DND-41 (cell line): ENCODE measurements at regions not wholly inside any gene's neighbourhood (a gene's known extent, or its start where the extent isn't known, plus 50 kb on each side); places are given as distances from the start of the nearest gene placed in this dataset.

Experiments
- ATAC-seq: fragments of 200-7000 bp; cut with Tn5 transposase; 3 replicates; pipeline ENCODE4 v1.9.1; 2021; ENCODE audit warnings: low read depth; ENCODE audit not compliant: insufficient read depth
- DNase-seq: peaks from one replicate; pipeline ENCODE4 v3.0.0-alpha.2; 2020
- H2AFZ ChIP-seq: 2 replicates; pipeline ENCODE4 v1.6.0; 2012; ENCODE audit warnings: low read depth, low read length
- H3K27ac ChIP-seq: 2 replicates; pipeline ENCODE4 v1.5.1; 2012; ENCODE audit warnings: low read length, inconsistent platforms
- H3K27me3 ChIP-seq: fragments of 200-600 bp; sonication (generic); 2 replicates; pipeline ENCODE4 v1.6.0; 2012; ENCODE audit warnings: low read length, mild to moderate bottlenecking, inconsistent platforms; ENCODE audit not compliant: insufficient read depth, poor library complexity
- H3K36me3 ChIP-seq: 2 replicates; pipeline ENCODE4 v1.5.1; 2012; ENCODE audit warnings: low read length, inconsistent platforms; ENCODE audit not compliant: insufficient read depth
- H3K4me1 ChIP-seq: 2 replicates; pipeline ENCODE4 v1.5.1; 2012; ENCODE audit warnings: mild to moderate bottlenecking, low read length; ENCODE audit not compliant: insufficient read depth
- H3K4me2 ChIP-seq: 2 replicates; pipeline ENCODE4 v1.6.0; 2012; ENCODE audit warnings: mild to moderate bottlenecking, moderate library complexity, low read length, inconsistent platforms; ENCODE audit not compliant: insufficient read depth
- H3K4me3 ChIP-seq, 2 experiments: fragments of 200-600 bp in 1 of 2; shearing (Covaris generic) in 1 of 2; 2 replicates each; pipeline ENCODE4 v1.5.1; 2012 to 2016; ENCODE audit warnings: inconsistent platforms in 2 of 2, low read length in 2 of 2, mild to moderate bottlenecking in 2 of 2, low read depth in 1 of 2, moderate library complexity in 1 of 2
- H3K79me2 ChIP-seq: 2 replicates; pipeline ENCODE4 v1.6.0; 2012; ENCODE audit warnings: low read length, inconsistent platforms; ENCODE audit not compliant: insufficient read depth
- H3K9ac ChIP-seq: 2 replicates; pipeline ENCODE4 v1.6.0; 2012; ENCODE audit warnings: low read depth, mild to moderate bottlenecking, inconsistent platforms, low read length, moderate library complexity
- H3K9me3 ChIP-seq: 2 replicates; pipeline ENCODE4 v1.5.1; 2012; ENCODE audit warnings: low read length, moderate library complexity, mild to moderate bottlenecking, inconsistent platforms; ENCODE audit not compliant: insufficient read depth, severe bottlenecking
- H4K20me1 ChIP-seq: 2 replicates; pipeline ENCODE4 v1.6.0; 2012; ENCODE audit warnings: low read length; ENCODE audit not compliant: insufficient read depth
- EZH2 ChIP-seq: IDR thresholded peaks from 3 replicates; pipeline ENCODE4 v1.6.1; 2012; ENCODE audit warnings: borderline replicate concordance, low read depth, mild to moderate bottlenecking, moderate library complexity, low read length, inconsistent platforms; ENCODE audit not compliant: severe bottlenecking
- TF ChIP-seq, protein P1 (sequence below): IDR thresholded peaks from 2 replicates; pipeline ENCODE4 v1.5.1; 2012; ENCODE audit warnings: borderline replicate concordance, low read length, moderate library complexity, mild to moderate bottlenecking; ENCODE audit not compliant: poor library complexity, severe bottlenecking; ENCODE audit errors: extremely low read depth

DNA sequence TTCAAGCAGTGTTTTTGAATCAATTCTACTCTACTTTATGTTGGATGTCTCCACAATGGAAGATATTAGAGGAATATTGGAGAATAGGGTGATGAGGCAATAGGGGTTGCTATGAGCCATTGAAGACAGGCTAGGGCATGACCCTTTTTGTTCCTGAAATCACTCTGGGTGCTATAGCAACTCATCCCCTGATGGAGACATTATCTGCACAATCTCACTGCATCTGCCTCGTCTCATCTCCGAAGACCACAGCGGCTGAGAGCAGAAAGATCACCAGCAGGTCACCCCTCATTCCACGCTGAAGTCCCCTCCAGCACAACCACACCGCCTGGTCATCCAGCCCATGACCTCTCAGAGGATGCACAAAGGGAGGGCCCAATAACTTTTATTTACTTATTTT lies 150.4 kb upstream of the TMEM132C start:
- Histone ChIP-seq H3K27ac (no peak overlapping the region), H4K20me1 (no peaks in the 10 kb centered on the region), H3K27me3 (no peaks in the 10 kb centered on the region), H3K9ac (no peak overlapping the region), H3K36me3 (no peaks in the 10 kb centered on the region), H3K4me3 (no peak overlapping the region), H3K4me1 (no peaks in the 10 kb centered on the region), H3K9me3 (peaks cover 22% of the 10 kb centered on the region), H3K4me2 (no peak overlapping the region), H2AFZ (no peak overlapping the region), H3K79me2 (no peaks in the 10 kb centered on the region)
- TF ChIP-seq, protein P1, sequence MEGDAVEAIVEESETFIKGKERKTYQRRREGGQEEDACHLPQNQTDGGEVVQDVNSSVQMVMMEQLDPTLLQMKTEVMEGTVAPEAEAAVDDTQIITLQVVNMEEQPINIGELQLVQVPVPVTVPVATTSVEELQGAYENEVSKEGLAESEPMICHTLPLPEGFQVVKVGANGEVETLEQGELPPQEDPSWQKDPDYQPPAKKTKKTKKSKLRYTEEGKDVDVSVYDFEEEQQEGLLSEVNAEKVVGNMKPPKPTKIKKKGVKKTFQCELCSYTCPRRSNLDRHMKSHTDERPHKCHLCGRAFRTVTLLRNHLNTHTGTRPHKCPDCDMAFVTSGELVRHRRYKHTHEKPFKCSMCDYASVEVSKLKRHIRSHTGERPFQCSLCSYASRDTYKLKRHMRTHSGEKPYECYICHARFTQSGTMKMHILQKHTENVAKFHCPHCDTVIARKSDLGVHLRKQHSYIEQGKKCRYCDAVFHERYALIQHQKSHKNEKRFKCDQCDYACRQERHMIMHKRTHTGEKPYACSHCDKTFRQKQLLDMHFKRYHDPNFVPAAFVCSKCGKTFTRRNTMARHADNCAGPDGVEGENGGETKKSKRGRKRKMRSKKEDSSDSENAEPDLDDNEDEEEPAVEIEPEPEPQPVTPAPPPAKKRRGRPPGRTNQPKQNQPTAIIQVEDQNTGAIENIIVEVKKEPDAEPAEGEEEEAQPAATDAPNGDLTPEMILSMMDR: no peak
- no peak for TF ChIP-seq EZH2
- ATAC-seq (no peak), DNase-seq (no peak)

DNA sequence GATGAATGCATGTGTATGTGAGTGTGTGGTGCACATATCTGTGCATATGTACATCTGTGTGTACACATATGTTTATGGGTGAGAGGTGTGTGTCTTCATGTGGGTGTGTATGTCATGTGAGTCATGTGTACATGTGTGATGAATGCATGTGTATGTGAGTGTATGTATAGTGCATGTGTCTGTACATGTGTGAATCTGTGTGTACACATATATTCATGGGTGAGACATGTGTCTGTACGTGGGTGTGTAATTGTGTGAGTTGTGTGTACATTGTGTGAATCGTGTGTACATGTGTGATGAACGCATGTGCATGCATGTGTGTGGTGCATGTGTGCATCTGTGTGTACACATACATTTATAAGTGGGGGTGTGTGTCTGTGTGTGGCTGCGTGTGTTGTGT lies 146.9 kb upstream of the TMEM132C start:
- H3K36me3 ChIP-seq: no peaks in the 10 kb centered on the region
- H3K4me2 ChIP-seq: no peak overlapping the region
- H3K9ac ChIP-seq: no peak overlapping the region
- no peak overlapping the region for H3K4me3 ChIP-seq
- ATAC-seq (no peak), DNase-seq (no peak)
- H2AFZ ChIP-seq: no peak overlapping the region
- no peak overlapping the region for H3K27ac ChIP-seq
- H3K27me3 ChIP-seq: no peaks in the 10 kb centered on the region
- peaks cover 22% of the 10 kb centered on the region for H3K9me3 ChIP-seq
- no peaks in the 10 kb centered on the region for H3K79me2 ChIP-seq
- H3K4me1 ChIP-seq: no peaks in the 10 kb centered on the region
- H4K20me1 ChIP-seq: no peaks in the 10 kb centered on the region
- TF ChIP-seq, protein P1: no peak
- no peak for TF ChIP-seq EZH2

DNA sequence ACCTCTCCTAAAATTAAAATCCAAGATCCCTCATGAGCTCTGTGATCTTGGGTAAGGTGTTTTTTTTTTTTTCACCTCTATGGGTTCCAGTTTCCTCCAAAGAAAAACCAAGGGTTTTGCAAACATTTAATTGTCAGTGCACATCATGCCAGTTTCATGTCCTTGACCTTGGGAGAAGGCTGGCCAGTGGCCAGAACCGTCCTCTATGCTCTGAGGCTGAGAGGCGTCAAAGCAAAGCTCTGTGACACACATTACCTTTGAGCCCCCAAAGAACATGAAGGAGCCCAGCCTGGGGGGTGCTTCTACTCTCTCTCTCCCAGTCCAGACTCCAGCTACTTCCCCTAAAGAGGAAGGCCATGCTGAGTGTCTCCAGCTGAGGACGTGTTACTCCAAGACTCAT lies 145.5 kb upstream of the TMEM132C start:
- H3K79me2 ChIP-seq: no peaks in the 10 kb centered on the region
- no peak overlapping the region for H3K27ac ChIP-seq
- H3K36me3 ChIP-seq: no peaks in the 10 kb centered on the region
- TF ChIP-seq EZH2: no peak
- no peaks in the 10 kb centered on the region for H4K20me1 ChIP-seq
- ATAC-seq (no peak), DNase-seq (no peak)
- no peaks in the 10 kb centered on the region for H3K27me3 ChIP-seq
- H3K4me3 ChIP-seq: no peak overlapping the region
- H3K4me1 ChIP-seq: no peaks in the 10 kb centered on the region
- H3K9ac ChIP-seq: no peak overlapping the region
- no peak overlapping the region for H2AFZ ChIP-seq
- peaks cover 22% of the 10 kb centered on the region for H3K9me3 ChIP-seq
- no peak overlapping the region for H3K4me2 ChIP-seq

DNA sequence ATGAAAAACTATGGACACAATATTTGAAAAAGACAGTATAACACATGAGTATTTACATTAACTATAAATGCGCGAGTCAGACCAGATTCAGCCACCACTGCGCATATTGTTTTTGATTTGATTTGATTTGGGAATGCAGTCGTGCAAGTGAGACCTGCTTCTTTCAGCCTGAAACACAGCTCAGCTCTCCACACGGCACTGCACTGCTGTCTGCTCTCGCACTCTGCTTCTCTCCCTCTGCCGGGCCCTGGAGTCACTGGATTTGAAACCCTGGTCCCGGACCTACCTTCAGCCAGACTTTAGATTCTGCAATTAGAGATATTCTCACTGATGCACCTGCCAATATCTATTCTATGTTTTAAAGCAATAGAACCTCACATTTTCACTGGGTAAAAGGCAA lies 143.9 kb upstream of the TMEM132C start:
- Histone ChIP-seq H3K9ac (no peak overlapping the region), H3K4me2 (no peak overlapping the region), H3K4me1 (no peaks in the 10 kb centered on the region), H3K79me2 (no peaks in the 10 kb centered on the region), H3K36me3 (no peaks in the 10 kb centered on the region), H3K9me3 (peaks cover 20% of the 10 kb centered on the region), H4K20me1 (no peaks in the 10 kb centered on the region), H2AFZ (no peak overlapping the region), H3K4me3 (no peak overlapping the region), H3K27ac (no peak overlapping the region), H3K27me3 (no peaks in the 10 kb centered on the region)
- TF ChIP-seq, protein P1: no peak
- TF ChIP-seq EZH2: no peak
- no peak for DNase-seq
- no peak for ATAC-seq
